ENCODE measurements at regions not wholly inside any gene's neighbourhood (a gene's known extent, or its start where the extent isn't known, plus 50 kb on each side); places are given as distances from the start of the nearest gene placed in this dataset.

- TF ChIP-seq GATA3 (IDR thresholded peaks at IDR 0.05; ENCODE audit: low read depth, low read length): no peak
- no peak for TF ChIP-seq GATA2 (IDR thresholded peaks at IDR 0.05; ENCODE audit: low read depth, low read length)
These were observed 475.6 kb downstream of the COG6 start for GRCh38 chr13:40130871-40131636.

Data from SH-SY5Y (cell line).